ENCODE measurements at regions not wholly inside any gene's neighbourhood (a gene's known extent, or its start where the extent isn't known, plus 50 kb on each side); places are given as distances from the start of the nearest gene placed in this dataset.

GRCh38 chr4:156487107-156487506 lies 484.5 kb downstream of the PDGFC start:
- Mint-ChIP-seq H3K27me3 (ENCODE audit: low read depth) (peaks cover 7% of the 10 kb centered on the region), H3K27ac (no peak overlapping the region), H3K4me1 (no peaks in the 10 kb centered on the region), H3K9me3 (peaks cover 15% of the 10 kb centered on the region), H3K4me3 (no peak overlapping the region), H3K36me3 (ENCODE audit: low read depth) (no peaks in the 10 kb centered on the region)
- no peak for TF ChIP-seq CTCF (IDR thresholded peaks at IDR 0.05; ENCODE audit: unreplicated experiment in 3 of 3)

- H3K9me3 Mint-ChIP-seq = peaks cover 6% of the 10 kb centered on the region
- H3K36me3 Mint-ChIP-seq (ENCODE audit: low read depth) = no peaks in the 10 kb centered on the region
- TF ChIP-seq CTCF (IDR thresholded peaks at IDR 0.05; ENCODE audit: unreplicated experiment in 3 of 3) = no peak
- no peak overlapping the region for H3K4me3 Mint-ChIP-seq
- no peak overlapping the region for H3K27ac Mint-ChIP-seq
- peaks cover 7% of the 10 kb centered on the region for H3K27me3 Mint-ChIP-seq (ENCODE audit: low read depth)
- no peaks in the 10 kb centered on the region for H3K4me1 Mint-ChIP-seq
Observed at GRCh38 chr4:156481845-156482244, 489.8 kb downstream of the PDGFC start.

GRCh38 chr4:156477636-156478035 lies 494.0 kb downstream of the PDGFC start:
- H3K36me3 Mint-ChIP-seq (ENCODE audit: low read depth) = no peaks in the 10 kb centered on the region

GRCh38 chr4:156476359-156476758 lies 495.2 kb downstream of the PDGFC start:
- H3K36me3 Mint-ChIP-seq (ENCODE audit: low read depth) = no peaks in the 10 kb centered on the region
- no peaks in the 10 kb centered on the region for H3K9me3 Mint-ChIP-seq
- H3K27ac Mint-ChIP-seq = peak overlapping the region in 2 of 3 experiments; percentile 13 to 55
- H3K4me1 Mint-ChIP-seq = peaks cover 11% of the 10 kb centered on the region
- H3K27me3 Mint-ChIP-seq (ENCODE audit: low read depth) = no peaks in the 10 kb centered on the region
- TF ChIP-seq CTCF (IDR thresholded peaks at IDR 0.05; ENCODE audit: unreplicated experiment in 3 of 3) = no peak
- H3K4me3 Mint-ChIP-seq = no peak overlapping the region

More at GRCh38 chr4:156477636-156478035, 494.0 kb downstream of the PDGFC start:
- Mint-ChIP-seq H3K4me1 (peaks cover 11% of the 10 kb centered on the region), H3K4me3 (no peak overlapping the region), H3K27me3 (ENCODE audit: low read depth) (no peaks in the 10 kb centered on the region), H3K9me3 (no peaks in the 10 kb centered on the region), H3K27ac (no peak overlapping the region)
- TF ChIP-seq CTCF (IDR thresholded peaks at IDR 0.05; ENCODE audit: unreplicated experiment in 3 of 3) = no peak

- H3K36me3 Mint-ChIP-seq (ENCODE audit: low read depth) = no peaks in the 10 kb centered on the region
- no peak overlapping the region for H3K4me3 Mint-ChIP-seq
- no peaks in the 10 kb centered on the region for H3K9me3 Mint-ChIP-seq
- peaks cover 17% of the 10 kb centered on the region for H3K4me1 Mint-ChIP-seq
- peaks cover 5% of the 10 kb centered on the region for H3K27me3 Mint-ChIP-seq (ENCODE audit: low read depth)
- peak overlapping the region; percentile 17 to 67 (median 40) for H3K27ac Mint-ChIP-seq
- TF ChIP-seq CTCF (IDR thresholded peaks at IDR 0.05; ENCODE audit: unreplicated experiment in 3 of 3) = peak; percentile 52 to 82 (median 59)
Observed at GRCh38 chr4:156475322-156475721, 496.3 kb downstream of the PDGFC start.

GRCh38 chr4:156473151-156473550 lies 498.4 kb downstream of the PDGFC start:
- peaks cover 17% of the 10 kb centered on the region for H3K4me1 Mint-ChIP-seq
- no peak for TF ChIP-seq CTCF (IDR thresholded peaks at IDR 0.05; ENCODE audit: unreplicated experiment in 3 of 3)

More at GRCh38 chr4:156473151-156473550, 498.4 kb downstream of the PDGFC start:
- peaks cover 5% of the 10 kb centered on the region for H3K27me3 Mint-ChIP-seq (ENCODE audit: low read depth)
- peak overlapping the region in 1 of 3 experiments; percentile 64 for H3K27ac Mint-ChIP-seq
- H3K36me3 Mint-ChIP-seq (ENCODE audit: low read depth) = no peaks in the 10 kb centered on the region
- no peak overlapping the region for H3K4me3 Mint-ChIP-seq
- H3K9me3 Mint-ChIP-seq = no peaks in the 10 kb centered on the region

All from nephron (organoid).